ENCODE measurements at regions not wholly inside any gene's neighbourhood (a gene's known extent, or its start where the extent isn't known, plus 50 kb on each side); places are given as distances from the start of the nearest gene placed in this dataset.

DNA sequence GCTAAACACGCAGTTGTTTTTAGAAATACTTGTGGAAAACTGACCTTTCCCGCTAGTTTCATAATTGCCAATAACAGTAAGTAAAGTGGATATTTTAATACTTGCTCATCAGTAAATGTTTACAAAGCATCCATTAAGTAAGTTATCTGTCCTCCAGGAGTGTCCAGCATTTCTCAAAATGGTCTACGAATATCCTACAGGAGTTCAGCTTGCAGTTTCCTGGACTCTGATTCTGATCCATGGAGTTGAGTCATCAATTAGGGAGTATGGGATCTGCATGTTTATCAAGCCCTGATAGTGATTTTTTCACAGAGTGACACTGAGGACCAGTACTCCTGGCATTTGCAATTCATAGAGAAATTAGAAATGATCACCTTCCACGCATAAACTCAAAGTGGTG lies 325.2 kb upstream of the AADAT start:
- TF ChIP-seq, protein P1, sequence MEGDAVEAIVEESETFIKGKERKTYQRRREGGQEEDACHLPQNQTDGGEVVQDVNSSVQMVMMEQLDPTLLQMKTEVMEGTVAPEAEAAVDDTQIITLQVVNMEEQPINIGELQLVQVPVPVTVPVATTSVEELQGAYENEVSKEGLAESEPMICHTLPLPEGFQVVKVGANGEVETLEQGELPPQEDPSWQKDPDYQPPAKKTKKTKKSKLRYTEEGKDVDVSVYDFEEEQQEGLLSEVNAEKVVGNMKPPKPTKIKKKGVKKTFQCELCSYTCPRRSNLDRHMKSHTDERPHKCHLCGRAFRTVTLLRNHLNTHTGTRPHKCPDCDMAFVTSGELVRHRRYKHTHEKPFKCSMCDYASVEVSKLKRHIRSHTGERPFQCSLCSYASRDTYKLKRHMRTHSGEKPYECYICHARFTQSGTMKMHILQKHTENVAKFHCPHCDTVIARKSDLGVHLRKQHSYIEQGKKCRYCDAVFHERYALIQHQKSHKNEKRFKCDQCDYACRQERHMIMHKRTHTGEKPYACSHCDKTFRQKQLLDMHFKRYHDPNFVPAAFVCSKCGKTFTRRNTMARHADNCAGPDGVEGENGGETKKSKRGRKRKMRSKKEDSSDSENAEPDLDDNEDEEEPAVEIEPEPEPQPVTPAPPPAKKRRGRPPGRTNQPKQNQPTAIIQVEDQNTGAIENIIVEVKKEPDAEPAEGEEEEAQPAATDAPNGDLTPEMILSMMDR (IDR thresholded peaks at IDR 0.05), result no peak
- no peak for TF ChIP-seq POLR2A (IDR thresholded peaks at IDR 0.05)

Data from testis (tissue), 2 donors.